Glutamatergic neuron (in vitro differentiated cells): ENCODE measurements at regions not wholly inside any gene's neighbourhood (a gene's known extent, or its start where the extent isn't known, plus 50 kb on each side); places are given as distances from the start of the nearest gene placed in this dataset.

Source experiments
- DNase-seq: peaks from one replicate; pipeline ENCODE4 v3.0.0; 2022
- H3K27ac Mint-ChIP-seq: one replicate; pipeline ENCODE4 v1.8.0; 2020; ENCODE audit warnings: mild to moderate bottlenecking, mixed read lengths, inconsistent platforms; ENCODE audit not compliant: unreplicated experiment
- H3K27me3 Mint-ChIP-seq: one replicate; pipeline ENCODE4 v1.8.0; 2020; ENCODE audit warnings: mild to moderate bottlenecking, moderate library complexity, mixed read lengths, inconsistent platforms; ENCODE audit not compliant: unreplicated experiment
- H3K36me3 Mint-ChIP-seq: one replicate; pipeline ENCODE4 v1.8.0; 2020; ENCODE audit warnings: mild to moderate bottlenecking, mixed read lengths, inconsistent platforms; ENCODE audit not compliant: unreplicated experiment
- H3K4me1 Mint-ChIP-seq: one replicate; pipeline ENCODE4 v1.8.0; 2020; ENCODE audit warnings: mild to moderate bottlenecking, low read depth, mixed read lengths, inconsistent platforms; ENCODE audit not compliant: unreplicated experiment
- H3K4me3 Mint-ChIP-seq: one replicate; pipeline ENCODE4 v1.8.0; 2020; ENCODE audit warnings: mild to moderate bottlenecking, mixed read lengths, inconsistent platforms; ENCODE audit not compliant: unreplicated experiment
- H3K9me3 Mint-ChIP-seq: one replicate; pipeline ENCODE4 v1.8.0; 2020; ENCODE audit warnings: mild to moderate bottlenecking, moderate library complexity, mixed read lengths, inconsistent platforms; ENCODE audit not compliant: unreplicated experiment
- CTCF ChIP-seq: fragments of 200-600 bp; sonication (generic); IDR thresholded peaks from one replicate; pipeline ENCODE4 v1.5.0; 2021; ENCODE audit not compliant: partially characterized antibody, unreplicated experiment

- H3K27ac Mint-ChIP-seq = no peak overlapping the region
- TF ChIP-seq CTCF = no peak
- no peaks in the 10 kb centered on the region for H3K36me3 Mint-ChIP-seq
- H3K4me1 Mint-ChIP-seq = no peaks in the 10 kb centered on the region
- no peak overlapping the region for H3K4me3 Mint-ChIP-seq
- H3K9me3 Mint-ChIP-seq = no peaks in the 10 kb centered on the region
- no peaks in the 10 kb centered on the region for H3K27me3 Mint-ChIP-seq
- no peak for DNase-seq
Observed at GRCh38 chr13:34678154-34678553, 263.9 kb upstream of the NBEA start.

GRCh38 chr13:34681405-34681955 is 260.6 kb upstream of the NBEA start:
- no peak for DNase-seq
- Mint-ChIP-seq H3K27ac (no peak overlapping the region), H3K36me3 (no peaks in the 10 kb centered on the region), H3K9me3 (no peaks in the 10 kb centered on the region), H3K4me3 (no peak overlapping the region), H3K27me3 (no peaks in the 10 kb centered on the region), H3K4me1 (no peaks in the 10 kb centered on the region)
- TF ChIP-seq CTCF = no peak

- TF ChIP-seq CTCF = no peak
- Mint-ChIP-seq H3K9me3 (no peaks in the 10 kb centered on the region), H3K27ac (no peak overlapping the region), H3K36me3 (no peaks in the 10 kb centered on the region), H3K4me1 (no peaks in the 10 kb centered on the region), H3K27me3 (no peaks in the 10 kb centered on the region), H3K4me3 (no peak overlapping the region)
- no peak for DNase-seq
Observed at GRCh38 chr13:34695063-34695462, 247.0 kb upstream of the NBEA start.

GRCh38 chr13:34696296-34696695 is 245.8 kb upstream of the NBEA start:
- no peak for TF ChIP-seq CTCF
- DNase-seq = no peak
- Mint-ChIP-seq H3K4me1 (no peaks in the 10 kb centered on the region), H3K36me3 (no peaks in the 10 kb centered on the region), H3K9me3 (no peaks in the 10 kb centered on the region), H3K27me3 (no peaks in the 10 kb centered on the region), H3K27ac (peak overlapping the region; percentile 2), H3K4me3 (no peak overlapping the region)

- no peaks in the 10 kb centered on the region for H3K27me3 Mint-ChIP-seq
- H3K9me3 Mint-ChIP-seq = no peaks in the 10 kb centered on the region
Observed at GRCh38 chr13:34696741-34697140, 245.3 kb upstream of the NBEA start.

More at GRCh38 chr13:34696741-34697140, 245.3 kb upstream of the NBEA start:
- Mint-ChIP-seq H3K27ac (no peak overlapping the region), H3K36me3 (no peaks in the 10 kb centered on the region), H3K4me1 (no peaks in the 10 kb centered on the region), H3K4me3 (no peak overlapping the region)
- no peak for DNase-seq
- TF ChIP-seq CTCF = no peak
